Activated gamma-delta T cell treated with Interleukin-2 at 50 U/mL for 16 hours (primary cell): ENCODE measurements at regions not wholly inside any gene's neighbourhood (a gene's known extent, or its start where the extent isn't known, plus 50 kb on each side); places are given as distances from the start of the nearest gene placed in this dataset.

Experiments
- DNase-seq: peaks from one replicate; pipeline ENCODE4 v3.0.0-alpha.2; 2020

DNA sequence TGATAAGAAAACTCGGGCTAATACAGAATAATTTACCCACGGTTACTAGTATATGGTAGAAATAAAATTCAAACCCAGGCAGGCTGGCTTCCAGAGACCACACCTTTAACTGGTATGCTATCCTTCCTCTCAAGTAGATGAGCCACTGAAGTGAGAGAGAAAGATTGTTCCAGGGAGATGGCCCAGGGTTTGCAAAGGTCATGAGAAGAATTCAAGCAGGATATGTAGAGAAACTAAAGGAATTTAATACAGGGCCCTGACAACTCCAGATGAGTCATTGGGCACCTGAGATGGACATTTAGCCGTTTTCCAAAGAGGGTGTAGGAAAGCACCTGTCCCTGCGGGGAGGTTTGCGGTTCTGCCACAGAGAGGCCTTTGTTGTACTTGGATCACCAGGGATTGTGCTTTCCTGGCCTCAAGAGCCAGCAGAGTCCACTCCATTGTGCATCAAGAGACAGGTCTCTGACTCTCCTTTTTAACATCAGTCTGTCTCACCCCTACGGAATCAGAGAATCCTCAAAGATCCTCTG, 152.7 kb upstream of the BLID start:
- DNase-seq = no peak

DNA sequence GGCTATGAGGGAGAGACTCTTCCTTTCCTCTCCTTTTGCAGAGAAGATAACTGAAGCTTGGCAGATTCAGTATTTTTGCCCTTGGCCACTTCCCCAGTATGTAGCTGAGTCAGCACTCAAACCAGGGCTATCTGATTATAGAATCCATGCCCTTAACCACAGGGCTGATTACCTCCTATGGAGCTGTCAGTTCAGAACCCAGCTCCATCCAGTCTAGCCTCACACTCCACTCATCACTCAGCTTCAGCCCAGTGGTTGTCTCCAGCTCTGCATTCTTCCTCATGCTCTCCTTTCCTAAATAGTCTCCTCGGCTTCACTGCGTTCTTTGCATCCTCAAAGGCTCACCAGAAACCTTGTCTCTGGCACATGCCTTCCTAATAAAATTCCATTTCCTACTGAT, 151.6 kb upstream of the BLID start:
- DNase-seq = no peak

DNA sequence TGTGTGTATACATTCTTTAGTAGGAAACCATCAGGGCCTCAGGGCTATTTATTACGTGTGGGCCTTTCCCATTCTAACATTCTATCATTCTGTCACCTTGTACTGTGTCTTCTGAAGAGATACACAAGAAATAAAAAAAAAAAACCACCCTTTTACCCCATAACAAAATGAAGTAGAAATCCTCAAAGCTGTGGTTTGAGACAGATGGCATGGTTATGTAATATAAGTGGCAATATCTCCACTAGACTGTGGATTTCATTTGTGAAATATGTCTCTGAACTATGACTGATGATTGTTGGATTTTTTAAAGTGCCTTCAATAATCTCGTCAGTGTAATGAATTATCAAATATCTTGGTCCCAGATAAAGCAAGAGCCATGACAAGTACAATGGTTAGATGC, 150.0 kb upstream of the BLID start:
- DNase-seq = no peak

DNA sequence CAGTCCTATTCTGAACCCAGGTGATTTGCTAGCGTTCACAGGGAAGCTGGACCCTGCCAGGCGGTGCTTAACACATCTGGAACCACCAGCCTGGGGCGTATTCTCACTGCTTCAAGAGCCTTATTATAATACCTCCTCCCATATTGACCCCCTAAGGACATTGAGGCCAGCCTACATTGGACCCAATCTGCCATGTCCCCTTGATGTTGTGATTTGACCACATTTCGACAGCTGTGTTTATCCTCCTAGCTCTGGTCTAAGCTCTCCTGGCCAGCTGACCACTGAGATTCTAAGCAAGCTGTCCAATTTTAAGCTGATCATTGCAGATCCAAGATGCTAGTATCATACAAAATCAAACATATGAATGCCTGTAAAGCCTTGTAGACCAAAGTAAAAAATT, 148.1 kb upstream of the BLID start:
- DNase-seq = no peak

DNA sequence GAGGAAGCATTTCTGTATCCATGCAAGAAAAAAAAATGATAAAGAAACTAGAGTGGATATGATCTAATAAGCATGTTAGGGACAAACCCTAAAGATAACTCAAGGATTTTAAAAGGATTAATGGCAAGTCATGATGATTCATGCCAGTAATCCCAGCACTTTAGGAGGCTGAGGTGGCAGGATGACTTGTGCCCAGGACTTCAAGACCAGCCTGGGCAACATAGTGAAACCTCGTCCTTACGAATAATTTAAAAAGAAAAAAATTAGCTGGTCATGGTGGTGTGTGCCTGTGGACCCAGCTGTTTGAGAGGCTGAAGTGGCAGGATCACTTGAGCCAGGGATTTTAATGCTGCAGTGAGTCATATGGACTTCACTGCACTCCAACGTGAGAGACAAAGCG, 145.5 kb upstream of the BLID start:
- DNase-seq = no peak

DNA sequence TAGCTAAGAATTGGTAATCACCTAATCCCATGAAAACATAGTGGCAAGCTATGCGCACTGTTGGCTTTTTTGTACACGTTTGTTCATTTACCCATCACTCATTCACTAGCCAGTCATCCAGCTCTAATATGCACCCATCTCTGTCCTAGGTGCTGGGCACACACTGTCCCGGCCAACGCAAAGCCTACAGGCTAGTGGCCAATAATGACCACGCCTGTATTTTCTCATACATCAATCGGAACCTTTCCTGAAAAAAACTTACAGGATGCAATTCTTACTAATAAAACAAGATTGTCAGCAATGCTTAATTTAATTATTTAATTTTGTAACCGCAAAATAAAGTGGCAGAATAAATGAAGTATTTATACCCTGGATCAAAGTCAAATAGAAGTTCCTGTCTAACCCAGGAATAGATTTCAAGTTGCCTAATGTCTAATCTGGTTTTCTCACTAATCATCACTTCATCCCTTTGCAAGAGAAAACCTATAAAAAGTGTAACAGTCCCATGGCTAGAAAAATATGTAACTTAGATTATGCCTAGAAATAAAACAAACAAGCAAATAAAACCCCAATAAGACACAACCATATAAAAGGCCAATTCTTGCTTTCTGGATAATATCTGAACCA, 143.3 kb upstream of the BLID start:
- DNase-seq = no peak

DNA sequence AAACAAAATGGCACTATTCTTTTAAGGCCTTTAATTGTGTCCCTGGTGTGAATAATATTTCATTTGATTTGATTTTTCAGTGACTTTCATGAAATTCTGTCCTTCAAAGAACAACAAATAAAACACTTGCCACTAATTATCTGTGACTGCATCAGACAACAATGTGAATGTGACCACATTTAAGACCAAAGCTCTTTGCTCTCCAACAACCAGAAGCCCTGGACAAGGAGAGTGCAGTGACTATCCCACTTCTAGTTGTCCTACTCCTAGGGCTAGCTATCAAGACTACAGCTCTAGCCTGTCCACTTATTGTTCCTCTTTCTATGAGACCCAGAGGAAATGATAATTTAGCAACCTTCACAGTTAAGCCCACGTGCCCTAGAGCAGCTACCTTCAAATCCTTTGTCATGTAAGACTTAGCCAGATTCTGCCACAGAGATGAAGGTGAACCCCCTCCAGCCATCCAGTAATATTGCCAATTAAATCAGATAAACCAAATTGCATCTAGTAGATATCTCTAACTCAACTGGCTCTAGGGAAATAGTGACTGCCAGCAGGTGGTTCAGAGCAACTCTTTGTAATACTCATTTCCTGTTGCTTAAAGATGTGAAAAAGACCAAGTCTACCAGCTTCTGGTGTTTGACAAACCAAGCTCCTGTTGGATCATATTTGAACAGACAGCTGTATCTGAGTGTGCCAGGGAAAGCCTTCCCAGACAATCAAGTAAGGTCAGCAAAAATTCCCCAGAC, 142.6 kb upstream of the BLID start:
- no peak for DNase-seq

DNA sequence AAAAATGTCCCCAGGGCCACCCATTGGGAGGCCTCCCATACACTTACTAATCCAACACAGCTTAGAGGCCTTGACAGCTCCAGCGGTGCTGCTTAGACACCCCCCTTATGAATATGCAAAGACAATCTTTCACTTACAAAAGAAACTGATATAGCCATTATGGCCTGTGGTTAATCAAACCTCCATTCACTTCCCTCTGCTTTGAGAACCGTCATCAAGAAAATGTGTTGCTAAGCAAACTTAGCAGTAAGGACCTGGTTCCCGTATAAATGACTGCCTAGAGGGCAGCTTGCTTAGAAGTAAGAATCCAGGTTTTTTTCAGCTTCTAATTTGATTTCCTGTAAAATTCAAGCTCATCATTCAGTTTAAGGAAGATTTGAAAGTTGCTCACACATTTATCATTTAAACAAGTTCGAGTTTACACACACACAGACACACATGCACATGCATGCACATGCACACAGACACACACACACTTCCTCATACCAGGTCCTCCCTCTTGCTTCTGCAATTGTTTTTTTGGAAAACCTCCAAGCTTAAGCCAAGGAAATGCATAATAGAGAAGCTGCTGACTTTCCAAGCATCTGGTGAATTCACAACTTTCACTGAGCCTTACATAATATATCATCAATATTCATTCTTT, 137.7 kb upstream of the BLID start:
- DNase-seq = no peak

DNA sequence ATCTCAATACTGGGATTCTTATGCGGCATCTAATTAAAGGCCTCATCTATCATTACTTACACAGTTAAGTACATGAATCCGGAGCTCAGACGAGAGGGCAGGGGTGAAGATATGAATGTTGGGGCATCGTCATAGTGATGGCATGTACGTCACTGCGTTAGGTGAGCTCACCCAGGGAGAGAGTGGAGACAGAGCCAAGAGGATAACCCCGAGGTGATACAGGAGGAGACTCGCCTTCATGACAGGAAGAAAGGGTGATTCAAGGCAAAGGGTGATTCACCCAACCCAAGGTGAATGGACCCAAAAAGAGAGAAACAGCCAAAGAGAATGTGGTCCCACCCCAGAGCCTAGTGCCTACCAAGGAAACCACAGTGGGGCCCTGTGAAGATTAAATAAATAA, 132.9 kb upstream of the BLID start:
- DNase-seq = no peak

DNA sequence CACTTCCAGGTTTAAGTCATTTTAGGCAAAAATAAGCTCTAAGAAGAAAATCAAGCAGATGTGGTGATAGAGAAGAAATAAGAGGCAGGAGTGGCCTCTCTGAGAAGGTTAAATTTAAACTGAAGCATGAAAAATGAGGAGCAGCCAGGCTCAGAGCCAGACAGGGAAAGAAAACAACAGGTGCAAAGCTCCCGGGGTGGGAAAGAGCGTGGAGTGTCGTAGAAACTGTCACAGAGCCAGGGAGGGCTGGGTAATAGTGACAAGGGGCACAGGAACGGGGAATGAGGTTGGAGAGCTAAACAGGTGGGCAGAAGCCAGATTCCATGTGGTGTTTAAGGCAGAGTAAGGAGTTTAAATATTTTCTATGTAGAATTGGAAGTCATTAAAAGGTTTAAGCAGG, 132.1 kb upstream of the BLID start:
- no peak for DNase-seq

DNA sequence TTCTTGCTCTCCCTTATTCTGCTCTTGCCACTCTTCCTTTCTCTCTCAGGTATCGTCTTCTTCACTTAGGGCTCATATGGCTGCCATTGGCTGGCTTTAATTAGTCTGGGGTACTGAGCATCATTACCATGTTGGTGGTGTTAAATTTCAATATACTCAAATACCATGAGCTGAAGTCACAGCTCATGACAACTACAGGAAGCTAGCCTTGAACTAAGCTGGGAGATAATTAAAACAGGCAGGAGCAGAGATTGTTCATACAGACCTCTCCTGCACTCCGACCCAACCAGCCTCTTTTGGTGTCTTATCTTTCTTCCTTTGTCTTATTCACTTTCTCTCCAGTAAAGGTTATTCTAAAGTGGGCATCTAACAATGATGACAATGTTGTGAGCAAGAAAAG, 130.9 kb upstream of the BLID start:
- no peak for DNase-seq

DNA sequence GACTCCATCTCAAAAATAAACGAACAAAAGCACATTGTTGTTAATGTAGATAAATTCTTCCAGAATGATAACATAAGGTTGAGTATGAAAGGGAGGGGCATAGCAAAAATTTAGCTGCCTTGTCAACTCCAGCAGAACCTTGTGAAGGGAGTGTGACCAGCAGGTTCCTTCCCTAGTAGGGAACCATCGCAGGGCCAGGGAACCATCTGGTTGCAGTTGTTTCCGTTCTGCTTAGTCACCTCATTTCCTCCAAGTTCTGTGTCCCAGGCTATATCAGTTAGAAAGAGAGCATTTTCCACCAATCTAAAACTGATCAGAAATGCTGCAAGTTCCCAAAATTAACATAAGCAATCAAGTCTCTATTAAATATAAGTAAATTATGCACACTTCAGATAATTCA, 126.7 kb upstream of the BLID start:
- DNase-seq = no peak

DNA sequence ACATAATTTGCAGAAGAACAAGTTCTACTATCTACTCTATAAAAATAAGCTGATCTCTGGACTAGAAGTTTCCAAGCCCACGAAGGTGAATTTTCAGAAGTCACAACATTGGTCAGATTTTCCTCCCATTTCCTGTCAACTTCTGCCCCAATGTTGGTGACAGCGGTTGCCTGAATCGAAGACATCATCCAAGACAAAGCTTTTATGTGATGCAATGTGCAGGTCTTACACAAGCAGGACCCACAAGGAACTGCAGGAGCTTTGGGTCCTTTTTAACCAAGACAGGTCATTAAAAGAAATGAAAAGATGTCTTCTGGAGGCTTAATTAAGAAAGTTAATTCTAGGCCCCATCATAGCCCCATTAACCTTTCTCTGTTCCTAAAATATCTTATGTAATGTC, 125.6 kb upstream of the BLID start:
- DNase-seq = no peak

DNA sequence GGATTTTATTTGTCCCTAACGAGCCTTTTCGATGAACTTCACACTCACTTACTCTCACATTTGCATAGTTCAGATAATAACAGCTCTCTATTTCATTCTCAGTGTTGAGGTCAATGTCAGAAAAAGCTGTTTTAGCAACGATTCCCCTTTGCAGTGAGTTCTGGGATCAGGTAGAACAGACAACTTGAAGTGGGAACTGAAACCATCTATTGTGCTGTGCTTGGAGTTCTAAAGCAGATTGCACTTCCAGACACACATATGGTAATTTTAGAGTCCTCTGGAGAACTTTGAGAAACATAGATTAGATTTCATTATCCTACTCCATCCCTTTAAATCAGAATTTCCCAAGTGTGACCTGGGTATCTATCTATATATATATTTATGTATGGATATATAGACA, 124.6 kb upstream of the BLID start:
- DNase-seq = no peak

DNA sequence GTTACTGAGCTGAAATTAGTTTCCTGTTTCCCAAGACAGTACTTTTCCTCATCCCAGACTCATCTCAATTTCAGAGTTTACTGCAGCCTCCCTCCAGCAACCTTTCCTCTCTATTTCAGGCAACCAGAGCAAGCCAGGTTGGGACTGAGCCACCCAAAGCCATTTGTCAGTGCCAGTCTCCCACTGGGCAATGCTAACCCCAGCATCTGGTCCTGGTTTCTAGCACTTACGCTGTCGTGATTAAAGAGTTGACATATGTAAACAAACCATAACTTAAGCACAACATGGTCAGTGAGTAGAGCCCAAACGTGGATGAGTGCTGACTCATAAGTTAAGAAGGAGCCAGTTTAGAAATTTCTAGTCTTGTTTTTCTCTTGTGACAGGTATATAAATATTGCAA, 119.6 kb upstream of the BLID start:
- no peak for DNase-seq

DNA sequence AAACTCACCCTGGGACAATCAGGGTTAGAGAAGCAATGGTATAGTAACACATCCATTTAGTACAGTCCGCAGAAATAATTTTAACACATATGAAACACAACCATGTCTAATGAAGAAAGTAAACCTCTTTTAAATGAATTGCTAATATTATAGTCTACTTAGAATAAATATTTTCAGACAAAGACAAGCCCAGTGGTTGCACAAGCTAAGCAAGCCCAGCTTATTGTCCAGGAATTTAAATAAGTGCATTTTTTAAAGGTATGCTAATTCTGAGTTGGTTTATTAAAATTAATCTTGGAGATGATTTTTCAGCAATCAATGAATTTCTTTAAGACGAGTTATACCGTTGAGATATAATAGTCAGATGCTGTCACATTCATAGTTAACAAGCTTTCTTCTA, 118.8 kb upstream of the BLID start:
- no peak for DNase-seq

DNA sequence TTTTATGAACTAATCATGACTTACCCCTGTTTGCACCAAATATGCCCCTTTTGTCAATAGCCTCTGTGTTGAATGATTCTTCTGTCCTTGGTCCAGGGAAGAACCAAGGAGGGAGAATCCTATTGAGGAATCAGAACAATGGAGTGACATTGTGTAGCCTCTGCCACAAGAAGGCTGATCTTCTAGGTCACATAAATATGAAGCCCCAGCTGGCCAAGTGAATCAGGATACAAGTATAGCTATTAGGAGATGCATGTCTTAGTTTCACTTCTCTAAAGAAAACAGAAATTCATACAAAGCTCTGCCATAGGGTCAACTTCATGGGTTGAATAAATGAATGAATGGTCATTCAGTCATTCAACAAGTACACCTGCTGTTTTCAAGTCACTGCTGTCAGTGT, 118.2 kb upstream of the BLID start:
- no peak for DNase-seq

DNA sequence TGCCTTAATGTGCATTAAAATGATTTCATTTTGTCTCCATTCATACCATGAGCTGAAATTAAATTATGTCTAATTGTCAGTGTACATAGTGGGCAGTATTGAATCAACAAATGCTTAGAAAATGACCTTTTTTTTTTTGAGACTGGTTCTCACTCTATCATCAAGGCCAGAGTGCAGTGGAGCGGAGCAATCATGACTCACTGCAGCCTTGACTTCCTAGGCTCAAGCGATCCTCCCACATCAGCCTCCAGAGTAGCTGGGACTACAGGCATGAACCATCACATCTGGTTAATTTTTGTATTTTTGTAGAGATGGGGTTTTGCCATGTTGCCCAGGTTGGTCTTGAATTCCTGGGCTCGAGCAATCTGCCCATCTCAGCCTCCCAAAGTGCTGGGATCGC, 117.0 kb upstream of the BLID start:
- no peak for DNase-seq

DNA sequence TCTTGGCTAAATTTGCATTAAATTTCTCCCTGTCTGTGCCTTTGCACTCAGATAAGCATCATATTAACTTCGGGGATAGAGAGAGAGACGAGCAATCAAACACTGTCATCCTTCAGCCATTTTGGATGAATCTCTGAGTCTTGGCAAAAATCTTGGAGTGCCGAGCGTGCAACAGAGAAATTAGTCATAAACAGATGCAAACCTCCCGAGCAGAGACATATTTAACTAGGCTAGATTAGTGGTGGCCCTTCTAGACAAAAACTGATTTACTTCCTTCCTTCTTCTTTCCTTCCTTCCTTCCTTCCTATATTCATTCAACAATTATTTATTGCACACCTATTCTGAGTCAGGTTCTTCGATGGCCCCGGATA, 114.4 kb upstream of the BLID start:
- no peak for DNase-seq

DNA sequence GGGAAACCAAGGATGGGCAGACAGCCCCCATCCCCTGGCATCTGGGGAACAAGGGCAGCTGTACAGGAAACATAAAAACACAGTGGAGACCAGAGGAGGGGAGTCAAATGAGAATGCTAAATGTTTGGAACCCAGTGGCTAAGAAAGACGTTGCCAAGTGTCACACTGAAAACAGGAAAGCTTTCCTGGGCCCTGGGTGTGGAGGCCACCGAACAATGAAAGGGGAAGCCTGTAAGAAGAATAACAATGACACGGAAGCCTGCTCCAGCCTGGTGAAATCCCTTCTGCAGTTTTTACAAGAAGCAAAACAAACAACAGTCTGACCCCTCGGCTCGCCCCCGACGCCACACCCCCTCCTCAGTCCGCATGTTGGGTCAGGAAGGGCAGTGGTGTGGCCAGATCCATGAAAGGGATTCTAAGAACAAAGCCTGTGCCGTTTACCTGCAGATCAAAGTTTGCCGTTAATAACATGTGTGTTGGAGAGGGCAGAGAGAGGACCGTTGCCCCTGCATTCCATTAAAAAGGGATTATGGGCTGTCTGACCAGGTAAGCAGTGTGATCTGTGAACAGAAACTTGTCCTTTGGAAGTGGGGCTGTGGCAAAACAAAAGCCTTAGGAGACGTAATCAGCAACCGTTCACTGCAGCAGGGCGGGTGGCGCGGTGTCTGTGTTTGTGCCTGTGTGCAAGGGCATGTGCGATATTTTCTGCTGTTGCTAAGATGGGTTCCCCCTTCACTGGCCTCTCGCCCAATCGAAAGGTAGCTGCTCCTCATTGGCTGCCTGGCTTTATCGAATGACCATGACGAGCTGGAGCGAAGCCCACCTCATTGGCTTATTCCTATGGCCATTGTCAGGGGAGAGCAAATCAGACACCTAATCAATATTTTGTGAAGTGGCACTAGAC, 113.7 kb upstream of the BLID start:
- no peak for DNase-seq

DNA sequence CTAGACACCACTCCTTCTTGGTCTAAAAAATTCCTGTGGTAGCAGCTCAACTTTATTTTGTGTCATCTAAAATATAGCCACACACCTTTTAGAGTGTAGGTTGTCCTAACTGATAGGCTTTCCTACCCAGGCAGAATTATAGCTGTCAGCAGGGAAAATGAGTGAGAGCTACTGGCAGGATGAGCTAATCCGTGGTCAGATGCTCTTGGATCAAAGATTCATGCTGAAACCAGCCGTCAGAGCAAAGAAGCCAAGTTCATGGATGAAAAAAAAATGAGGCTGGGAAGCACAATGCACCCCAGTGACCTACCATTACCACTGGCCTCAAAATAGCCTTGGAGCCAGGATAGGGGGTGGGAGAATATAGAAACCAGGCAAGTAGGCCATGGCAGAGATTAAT, 113.1 kb upstream of the BLID start:
- no peak for DNase-seq

DNA sequence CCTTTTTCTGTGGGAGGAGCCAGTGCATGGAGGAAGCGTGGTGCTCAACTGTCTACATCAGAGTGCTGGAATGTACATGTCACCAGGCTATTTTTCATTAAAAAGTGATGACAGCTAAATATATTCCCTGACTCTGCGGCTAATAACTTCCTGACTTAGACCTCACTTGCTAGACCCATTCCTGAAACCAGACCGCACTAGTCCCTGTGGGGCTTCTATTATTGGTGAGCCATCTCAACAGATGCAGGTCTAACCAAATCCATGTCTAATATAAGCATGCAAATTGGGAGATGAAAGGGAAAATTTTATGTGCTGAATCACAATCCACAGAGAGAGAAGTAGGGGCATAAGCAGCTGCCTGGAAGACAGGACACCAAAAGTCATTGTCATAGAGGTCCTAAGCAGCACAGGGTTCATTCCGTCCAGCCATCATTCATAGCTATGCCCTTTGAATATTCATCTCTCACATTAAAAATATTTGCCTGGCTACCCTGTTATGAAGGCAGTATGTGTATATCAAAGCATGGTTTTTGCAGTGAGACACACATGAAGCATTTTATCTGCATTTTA, 110.9 kb upstream of the BLID start:
- DNase-seq = no peak

DNA sequence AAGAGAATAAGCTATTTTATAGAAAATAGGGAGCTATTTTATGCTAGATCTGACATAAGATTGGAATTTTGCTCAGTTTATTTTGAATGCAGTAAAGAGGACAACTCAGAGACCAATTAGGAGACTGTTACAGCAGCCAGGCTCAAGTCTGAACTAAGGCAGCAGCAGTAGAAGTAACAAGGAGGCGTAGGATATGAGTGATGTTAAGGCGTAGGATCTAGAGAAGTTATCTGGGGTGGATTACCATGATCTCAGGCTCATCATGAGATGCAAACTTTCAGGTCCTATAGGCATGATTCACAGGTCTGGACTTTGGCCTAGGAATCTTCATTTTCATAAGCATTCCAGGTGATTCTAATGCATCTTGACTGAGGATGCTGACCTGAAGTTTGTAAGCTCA, 108.9 kb upstream of the BLID start:
- no peak for DNase-seq
